IMR-90 (cell line): ENCODE measurements at regions not wholly inside any gene's neighbourhood (a gene's known extent, or its start where the extent isn't known, plus 50 kb on each side); places are given as distances from the start of the nearest gene placed in this dataset.

Source experiments
- ATAC-seq: fragments of 200-7000 bp; cut with Tn5 transposase; 2 replicates; pipeline ENCODE4 v1.9.1; 2020; ENCODE audit warnings: low read depth, mild to moderate bottlenecking, moderate library complexity
- BruUV-seq: library from RNA; stranded (reverse); fragments of 400-500 nt; replicated peaks from 2 replicates; lab custom pipeline; 2021; lab: Mats Ljungman, UMichigan
- CTCF ChIA-PET: fragments of 300-600 bp; formaldehyde crosslinking; extraction: SDS; loops from one replicate; lab custom pipeline; 2021; ENCODE audit warnings: antibody characterized with exemption; lab: Yijun Ruan, JAX
- POLR2A ChIA-PET: fragments of 300-600 bp; sonication (Branson Sonifier 250); formaldehyde crosslinking; loops from one replicate; lab custom pipeline; 2022; ENCODE audit warnings: antibody characterized with exemption; ENCODE audit not compliant: unreplicated experiment; lab: Charles Lee
- DNase-seq: peaks from one replicate; pipeline ENCODE4 v3.0.0; 2013
- H2AFZ ChIP-seq: replicated peaks from 2 replicates; pipeline ENCODE3; 2013; ENCODE audit warnings: low read length, mild to moderate bottlenecking; ENCODE audit not compliant: poor library complexity
- H2AK5ac ChIP-seq: 2 replicates; pipeline ENCODE4 v1.6.1; 2013; ENCODE audit warnings: low read depth, low read length, inconsistent platforms
- H2AK9ac ChIP-seq: replicated peaks from 2 replicates; pipeline ENCODE3; 2013; ENCODE audit warnings: mild to moderate bottlenecking, low read depth, low read length, moderate library complexity; ENCODE audit not compliant: poor library complexity
- H2BK120ac ChIP-seq: 2 replicates; pipeline ENCODE4 v1.6.1; 2013; ENCODE audit warnings: low read depth, low read length, inconsistent platforms
- H2BK15ac ChIP-seq: 3 replicates; pipeline ENCODE4 v1.6.1; 2013; ENCODE audit warnings: low read depth, low read length, inconsistent platforms
- H2BK20ac ChIP-seq: 2 replicates; pipeline ENCODE4 v1.6.1; 2013; ENCODE audit warnings: low read depth, mild to moderate bottlenecking, inconsistent platforms, low read length, moderate library complexity
- H2BK5ac ChIP-seq: 2 replicates; pipeline ENCODE4 v1.6.1; 2013; ENCODE audit warnings: mild to moderate bottlenecking, low read depth, low read length, inconsistent platforms; ENCODE audit not compliant: poor library complexity, severe bottlenecking
- H3K14ac ChIP-seq: replicated peaks from 2 replicates; pipeline ENCODE4 v1.6.1; 2013; ENCODE audit warnings: low read depth, low read length, inconsistent platforms
- H3K18ac ChIP-seq: 2 replicates; pipeline ENCODE4 v1.6.1; 2013; ENCODE audit warnings: low read depth, low read length, control low read depth
- H3K23ac ChIP-seq: 2 replicates; pipeline ENCODE4 v1.6.1; 2013; ENCODE audit warnings: low read depth, low read length, inconsistent platforms
- H3K27ac ChIP-seq: 2 replicates; pipeline ENCODE4 v1.5.1; 2013; ENCODE audit warnings: mild to moderate bottlenecking, control low read depth, low read length; ENCODE audit not compliant: insufficient read depth
- H3K27me3 ChIP-seq: 2 replicates; pipeline ENCODE4 v1.6.1; 2013; ENCODE audit warnings: low read length; ENCODE audit not compliant: control insufficient read depth, insufficient read depth
- H3K36me3 ChIP-seq: 2 replicates; pipeline ENCODE4 v1.6.1; 2013; ENCODE audit warnings: low read length, mixed read lengths; ENCODE audit not compliant: control insufficient read depth, insufficient read depth
- H3K4ac ChIP-seq: 2 replicates; pipeline ENCODE4 v1.6.1; 2013; ENCODE audit warnings: low read depth, low read length, inconsistent platforms
- H3K4me1 ChIP-seq: 2 replicates; pipeline ENCODE4 v1.6.1; 2013; ENCODE audit warnings: low read length, mixed read lengths; ENCODE audit not compliant: control insufficient read depth, insufficient read depth
- H3K4me2 ChIP-seq: 2 replicates; pipeline ENCODE4 v1.6.1; 2013; ENCODE audit warnings: low read depth, mild to moderate bottlenecking, control low read depth, low read length, moderate library complexity
- H3K4me3 ChIP-seq: 2 replicates; pipeline ENCODE4 v1.5.1; 2013; ENCODE audit warnings: low read depth, mild to moderate bottlenecking, control low read depth, low read length, moderate library complexity; ENCODE audit not compliant: insufficient read depth
- H3K56ac ChIP-seq: 2 replicates; pipeline ENCODE4 v1.6.1; 2013; ENCODE audit warnings: low read length, inconsistent platforms; ENCODE audit not compliant: insufficient read depth; ENCODE audit errors: extremely low read depth
- H3K79me1 ChIP-seq, 2 experiments: 2 replicates each; pipeline ENCODE4 v1.6.1; 2013; ENCODE audit warnings: low read length in 2 of 2, inconsistent platforms in 1 of 2, low read depth in 1 of 2
- H3K9ac ChIP-seq: 2 replicates; pipeline ENCODE4 v1.6.1; 2013; ENCODE audit warnings: low read depth, low read length, control low read depth
- H3K9me1 ChIP-seq: 2 replicates; pipeline ENCODE4 v1.6.1; 2013; ENCODE audit warnings: low read length, inconsistent platforms; ENCODE audit not compliant: insufficient read depth
- H3K9me3 ChIP-seq: 2 replicates; pipeline ENCODE4 v1.6.1; 2013; ENCODE audit warnings: low read length; ENCODE audit not compliant: control insufficient read depth, insufficient read depth
- H4K20me1 ChIP-seq: 2 replicates; pipeline ENCODE4 v1.6.1; 2013; ENCODE audit warnings: low read length, inconsistent platforms; ENCODE audit not compliant: insufficient read depth
- H4K5ac ChIP-seq: 2 replicates; pipeline ENCODE4 v1.6.1; 2013; ENCODE audit warnings: mild to moderate bottlenecking, low read depth, low read length, control low read depth
- H4K8ac ChIP-seq, 2 experiments: 2 replicates each; pipeline ENCODE4 v1.6.1; 2013; ENCODE audit warnings: low read depth in 2 of 2, low read length in 2 of 2, control low read depth in 1 of 2, inconsistent platforms in 1 of 2
- H4K91ac ChIP-seq: 2 replicates; pipeline ENCODE4 v1.6.1; 2013; ENCODE audit warnings: low read depth, low read length, inconsistent platforms; ENCODE audit not compliant: insufficient read depth
- BHLHE40 ChIP-seq: fragments of 150-350 bp; IDR thresholded peaks from 2 replicates; pipeline ENCODE4 v1.6.1; 2016; ENCODE audit warnings: mild to moderate bottlenecking, low read depth, low read length
- CEBPB ChIP-seq: IDR thresholded peaks from 2 replicates; pipeline ENCODE4 v1.6.1; 2012; ENCODE audit warnings: low read depth, low read length, improper control_type of control experiment
- CHD1 ChIP-seq: IDR thresholded peaks from 2 replicates; pipeline ENCODE4 v1.6.1; 2012; ENCODE audit warnings: low read depth, low read length, improper control_type of control experiment
- ELK1 ChIP-seq: fragments of 150-350 bp; IDR thresholded peaks from 2 replicates; pipeline ENCODE4 v1.6.1; 2016; ENCODE audit warnings: low read depth, mild to moderate bottlenecking, low read length, moderate library complexity, borderline replicate concordance
- MAFK ChIP-seq: IDR thresholded peaks from 2 replicates; pipeline ENCODE4 v1.6.1; 2012; ENCODE audit warnings: low read depth, low read length, improper control_type of control experiment
- MAZ ChIP-seq: IDR thresholded peaks from 2 replicates; pipeline ENCODE4 v1.6.1; 2012; ENCODE audit warnings: low read depth, mild to moderate bottlenecking, low read length, improper control_type of control experiment, moderate library complexity, borderline replicate concordance
- MXI1 ChIP-seq: IDR thresholded peaks from 2 replicates; pipeline ENCODE4 v1.6.1; 2012; ENCODE audit warnings: low read depth, mild to moderate bottlenecking, low read length, moderate library complexity, borderline replicate concordance
- NFE2L2 ChIP-seq: fragments of 150-350 bp; IDR thresholded peaks from 2 replicates; pipeline ENCODE4 v1.6.1; 2016; ENCODE audit warnings: low read depth, mild to moderate bottlenecking, low read length
- RAD21 ChIP-seq: IDR thresholded peaks from 2 replicates; pipeline ENCODE4 v1.6.1; 2012; ENCODE audit warnings: low read length, improper control_type of control experiment
- RCOR1 ChIP-seq: IDR thresholded peaks from 2 replicates; pipeline ENCODE4 v1.6.1; 2012; ENCODE audit warnings: mild to moderate bottlenecking, low read length, improper control_type of control experiment; ENCODE audit not compliant: insufficient replicate concordance
- WGBS, 2 experiments: methylation state at CpG; one replicate each; pipeline versions ENCODE4 v1.1.5 to v1.1.7; 2013; ENCODE audit warnings: missing lambda C conversion rate in 2 of 2; ENCODE audit not compliant: insufficient read length in 1 of 2; ENCODE audit errors: extremely low coverage in 2 of 2; 5-methylcytosine and 5-hydroxymethylcytosine counted together
- dilution Hi-C: fragments of 300-500 bp; cut with HindIII; formaldehyde crosslinking; loops from one replicate; pipeline ENCODE4 v1.14.3; 2018; ENCODE audit warnings: low sequenced_read_pairs; ENCODE audit not compliant: unreplicated experiment
- in situ Hi-C: fragments of 300-500 bp; cut with MboI; formaldehyde crosslinking; loops from 3 replicates; pipeline ENCODE4 v1.14.3; 2019; ENCODE audit warnings: low sequenced_read_pairs, inconsistent platforms, mixed read lengths
- intact Hi-C: fragments of 100-400 bp; cut with micrococcal nuclease; formaldehyde crosslinking; loops from 2 replicates; pipeline ENCODE4 v1.10.0; 2022

- no peak overlapping the region for H2AFZ ChIP-seq
- no peak overlapping the region for H4K8ac ChIP-seq
- no peak overlapping the region for H3K9ac ChIP-seq
- no peaks in the 10 kb centered on the region for H3K36me3 ChIP-seq
- no peak overlapping the region for H2AK9ac ChIP-seq
- no peak overlapping the region for H3K27ac ChIP-seq
- H2BK15ac ChIP-seq: no peak overlapping the region
- H3K23ac ChIP-seq: no peak overlapping the region
- intact Hi-C loops: no loop called here
- H3K4me3 ChIP-seq: no peak overlapping the region
- H4K5ac ChIP-seq: no peak overlapping the region
- DNase-seq (no peak), ATAC-seq (no peak)
- no peaks in the 10 kb centered on the region for H3K4me1 ChIP-seq
- no TSS peak for BruUV-seq
- no peaks in the 10 kb centered on the region for H4K20me1 ChIP-seq
- H3K27me3 ChIP-seq: peaks cover 41% of the 10 kb centered on the region
- H3K79me1 ChIP-seq: no peaks in the 10 kb centered on the region
- no peak for TF ChIP-seq RCOR1
- TF ChIP-seq MXI1: no peak
- no peak for TF ChIP-seq BHLHE40
- TF ChIP-seq CEBPB: no peak
- no peak for TF ChIP-seq CHD1
- TF ChIP-seq MAFK: no peak
- no peak for TF ChIP-seq ELK1
- TF ChIP-seq NFE2L2: no peak
- TF ChIP-seq MAZ: no peak
- no peak for TF ChIP-seq RAD21
- 0 out of 2 replicates have a peak, but pooled peaks cover 3% of the 10 kb centered on the region for H3K9me3 ChIP-seq
- H3K9me1 ChIP-seq: no peaks in the 10 kb centered on the region
- no peak overlapping the region for H4K91ac ChIP-seq
- CTCF ChIA-PET: no interaction called here
- H2BK5ac ChIP-seq: no peak overlapping the region
- WGBS, 2 experiments: no CpG with 5 or more reads among the region's 2 CpGs
- H3K18ac ChIP-seq: no peak overlapping the region
- in situ Hi-C loops: no loop called here
- H3K4ac ChIP-seq: no peak overlapping the region
- H3K4me2 ChIP-seq: no peak overlapping the region
- no peak overlapping the region for H3K56ac ChIP-seq
- H2AK5ac ChIP-seq: no peak overlapping the region
- no peak overlapping the region for H2BK20ac ChIP-seq
- POLR2A ChIA-PET: no interaction called here
- no peak overlapping the region for H3K14ac ChIP-seq
- no peak overlapping the region for H2BK120ac ChIP-seq
- dilution Hi-C loops: no loop called here
Observed at GRCh38 chr11:123344790-123345357, 85.2 kb upstream of the GRAMD1B start.
